ENCODE measurements at regions not wholly inside any gene's neighbourhood (a gene's known extent, or its start where the extent isn't known, plus 50 kb on each side); places are given as distances from the start of the nearest gene placed in this dataset.

GRCh38 chr3:65238652-65239051, 550.9 kb upstream of the ADAMTS9 start:
- TF ChIP-seq, protein P1, sequence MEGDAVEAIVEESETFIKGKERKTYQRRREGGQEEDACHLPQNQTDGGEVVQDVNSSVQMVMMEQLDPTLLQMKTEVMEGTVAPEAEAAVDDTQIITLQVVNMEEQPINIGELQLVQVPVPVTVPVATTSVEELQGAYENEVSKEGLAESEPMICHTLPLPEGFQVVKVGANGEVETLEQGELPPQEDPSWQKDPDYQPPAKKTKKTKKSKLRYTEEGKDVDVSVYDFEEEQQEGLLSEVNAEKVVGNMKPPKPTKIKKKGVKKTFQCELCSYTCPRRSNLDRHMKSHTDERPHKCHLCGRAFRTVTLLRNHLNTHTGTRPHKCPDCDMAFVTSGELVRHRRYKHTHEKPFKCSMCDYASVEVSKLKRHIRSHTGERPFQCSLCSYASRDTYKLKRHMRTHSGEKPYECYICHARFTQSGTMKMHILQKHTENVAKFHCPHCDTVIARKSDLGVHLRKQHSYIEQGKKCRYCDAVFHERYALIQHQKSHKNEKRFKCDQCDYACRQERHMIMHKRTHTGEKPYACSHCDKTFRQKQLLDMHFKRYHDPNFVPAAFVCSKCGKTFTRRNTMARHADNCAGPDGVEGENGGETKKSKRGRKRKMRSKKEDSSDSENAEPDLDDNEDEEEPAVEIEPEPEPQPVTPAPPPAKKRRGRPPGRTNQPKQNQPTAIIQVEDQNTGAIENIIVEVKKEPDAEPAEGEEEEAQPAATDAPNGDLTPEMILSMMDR (IDR thresholded peaks at IDR 0.05), result no peak
- TF ChIP-seq POLR2AphosphoS5 (IDR thresholded peaks at IDR 0.05), result no peak

Measured in transverse colon (tissue), 4 donors.